Activated T-helper 1 cell treated with anti-CD3 and anti-CD28 coated beads, Interleukin-12 subunit alpha, Interleukin-12 subunit beta, Interleukin-2, Interleukin-4 antibody, amounts not matched to agents 30 ng/mL and 10 ng/mL and 1 ng/mL, durations not matched to agents 14 hours and 24 hours and 36 hours (primary cell): ENCODE measurements at regions not wholly inside any gene's neighbourhood (a gene's known extent, or its start where the extent isn't known, plus 50 kb on each side); places are given as distances from the start of the nearest gene placed in this dataset.

Experiments used
- DNase-seq: peaks from one replicate; pipeline ENCODE4 v3.0.0; 2021; ENCODE audit warnings: low spot score
- H3K27ac Mint-ChIP-seq: one replicate; pipeline ENCODE4 v1.8.0; 2021; ENCODE audit warnings: mild to moderate bottlenecking, mixed read lengths
- H3K27me3 Mint-ChIP-seq: one replicate; pipeline ENCODE4 v1.8.0; 2022; ENCODE audit warnings: mild to moderate bottlenecking, moderate library complexity, mixed read lengths; ENCODE audit not compliant: insufficient read depth
- H3K36me3 Mint-ChIP-seq: one replicate; pipeline ENCODE4 v1.8.0; 2021; ENCODE audit warnings: low read depth, mixed read lengths
- H3K4me1 Mint-ChIP-seq: one replicate; pipeline ENCODE4 v1.8.0; 2021; ENCODE audit warnings: low read depth, mixed read lengths
- H3K4me3 Mint-ChIP-seq: one replicate; pipeline ENCODE4 v1.8.0; 2021; ENCODE audit warnings: mild to moderate bottlenecking, moderate library complexity, mixed read lengths
- H3K9me3 Mint-ChIP-seq: one replicate; pipeline ENCODE4 v1.8.0; 2021; ENCODE audit warnings: mixed read lengths
- intact Hi-C: fragments of 100-400 bp; cut with micrococcal nuclease; formaldehyde crosslinking; loops from one replicate; pipeline ENCODE4 v1.15.1; 2024

GRCh38 chr18:49709347-49709690, 104.0 kb downstream of the ACAA2 start:
- Mint-ChIP-seq H3K4me1 (no peaks in the 10 kb centered on the region), H3K9me3 (no peaks in the 10 kb centered on the region), H3K36me3 (no peaks in the 10 kb centered on the region), H3K27ac (no peak overlapping the region), H3K27me3 (peaks cover 17% of the 10 kb centered on the region), H3K4me3 (no peak overlapping the region)
- no peak for DNase-seq
- intact Hi-C loops: no loop called here

- Mint-ChIP-seq H3K4me1 (no peaks in the 10 kb centered on the region), H3K27me3 (peaks cover 17% of the 10 kb centered on the region), H3K27ac (no peak overlapping the region), H3K36me3 (no peaks in the 10 kb centered on the region), H3K4me3 (no peak overlapping the region), H3K9me3 (no peaks in the 10 kb centered on the region)
- intact Hi-C loops: no loop called here
- DNase-seq: no peak
These were observed 104.5 kb downstream of the ACAA2 start for GRCh38 chr18:49708662-49709346.

- no peaks in the 10 kb centered on the region for H3K36me3 Mint-ChIP-seq
- intact Hi-C loops: no loop called here
- no peak overlapping the region for H3K27ac Mint-ChIP-seq
- peaks cover 9% of the 10 kb centered on the region for H3K27me3 Mint-ChIP-seq
- H3K4me1 Mint-ChIP-seq: no peaks in the 10 kb centered on the region
- no peak for DNase-seq
- no peaks in the 10 kb centered on the region for H3K9me3 Mint-ChIP-seq
- no peak overlapping the region for H3K4me3 Mint-ChIP-seq
These were observed 105.7 kb downstream of the ACAA2 start for GRCh38 chr18:49707599-49707998.

- DNase-seq: no peak
- H3K4me3 Mint-ChIP-seq: no peak overlapping the region
- peaks cover 3% of the 10 kb centered on the region for H3K27me3 Mint-ChIP-seq
- H3K9me3 Mint-ChIP-seq: no peaks in the 10 kb centered on the region
- intact Hi-C loops: no loop called here
- no peaks in the 10 kb centered on the region for H3K4me1 Mint-ChIP-seq
- no peaks in the 10 kb centered on the region for H3K36me3 Mint-ChIP-seq
- H3K27ac Mint-ChIP-seq: no peak overlapping the region
These were observed 109.0 kb downstream of the ACAA2 start for GRCh38 chr18:49704334-49704733.

- peaks cover 10% of the 10 kb centered on the region for H3K27me3 Mint-ChIP-seq
- no peaks in the 10 kb centered on the region for H3K36me3 Mint-ChIP-seq
- H3K9me3 Mint-ChIP-seq: no peaks in the 10 kb centered on the region
- no peak overlapping the region for H3K27ac Mint-ChIP-seq
- H3K4me3 Mint-ChIP-seq: no peak overlapping the region
- intact Hi-C loops: no loop called here
- DNase-seq: no peak
- no peaks in the 10 kb centered on the region for H3K4me1 Mint-ChIP-seq
These were observed 112.1 kb downstream of the ACAA2 start for GRCh38 chr18:49701190-49701589.

GRCh38 chr18:49699303-49699702, 114.0 kb downstream of the ACAA2 start:
- Mint-ChIP-seq H3K4me3 (no peak overlapping the region), H3K9me3 (no peaks in the 10 kb centered on the region), H3K36me3 (no peaks in the 10 kb centered on the region), H3K27ac (no peak overlapping the region), H3K4me1 (no peaks in the 10 kb centered on the region), H3K27me3 (peaks cover 13% of the 10 kb centered on the region)
- DNase-seq: no peak
- intact Hi-C loops: no loop called here

GRCh38 chr18:49698525-49699025, 114.8 kb downstream of the ACAA2 start:
- Mint-ChIP-seq H3K27me3 (peaks cover 13% of the 10 kb centered on the region), H3K27ac (no peak overlapping the region), H3K9me3 (no peaks in the 10 kb centered on the region), H3K36me3 (no peaks in the 10 kb centered on the region), H3K4me3 (no peak overlapping the region), H3K4me1 (no peaks in the 10 kb centered on the region)
- no peak for DNase-seq
- intact Hi-C loops: no loop called here

GRCh38 chr18:49697757-49698524, 115.4 kb downstream of the ACAA2 start:
- intact Hi-C loops: no loop called here
- Mint-ChIP-seq H3K27ac (no peak overlapping the region), H3K4me1 (no peaks in the 10 kb centered on the region), H3K36me3 (no peaks in the 10 kb centered on the region), H3K27me3 (peaks cover 13% of the 10 kb centered on the region), H3K9me3 (no peaks in the 10 kb centered on the region), H3K4me3 (no peak overlapping the region)
- DNase-seq: no peak

- intact Hi-C loops: no loop called here
- Mint-ChIP-seq H3K4me3 (no peak overlapping the region), H3K36me3 (no peaks in the 10 kb centered on the region), H3K27ac (no peak overlapping the region), H3K9me3 (no peaks in the 10 kb centered on the region), H3K4me1 (no peaks in the 10 kb centered on the region), H3K27me3 (peaks cover 13% of the 10 kb centered on the region)
- no peak for DNase-seq
These were observed 116.3 kb downstream of the ACAA2 start for GRCh38 chr18:49697049-49697448.

GRCh38 chr18:49694402-49694801, 118.9 kb downstream of the ACAA2 start:
- Mint-ChIP-seq H3K4me1 (peaks cover 7% of the 10 kb centered on the region), H3K27me3 (peaks cover 13% of the 10 kb centered on the region)
- intact Hi-C loops: no loop called here

GRCh38 chr18:49693717-49694005, 119.7 kb downstream of the ACAA2 start:
- intact Hi-C loops: no loop called here
- DNase-seq: no peak

More at GRCh38 chr18:49694402-49694801, 118.9 kb downstream of the ACAA2 start:
- no peak for DNase-seq
- H3K9me3 Mint-ChIP-seq: no peaks in the 10 kb centered on the region
- no peaks in the 10 kb centered on the region for H3K36me3 Mint-ChIP-seq
- no peak overlapping the region for H3K4me3 Mint-ChIP-seq
- H3K27ac Mint-ChIP-seq: no peak overlapping the region

GRCh38 chr18:49692906-49693716, 120.2 kb downstream of the ACAA2 start:
- peaks cover 13% of the 10 kb centered on the region for H3K27me3 Mint-ChIP-seq
- no peak overlapping the region for H3K27ac Mint-ChIP-seq
- no peak overlapping the region for H3K4me3 Mint-ChIP-seq
- no peaks in the 10 kb centered on the region for H3K36me3 Mint-ChIP-seq
- intact Hi-C loops: no loop called here
- no peaks in the 10 kb centered on the region for H3K9me3 Mint-ChIP-seq
- peaks cover 7% of the 10 kb centered on the region for H3K4me1 Mint-ChIP-seq
- no peak for DNase-seq

More at GRCh38 chr18:49693717-49694005, 119.7 kb downstream of the ACAA2 start:
- no peaks in the 10 kb centered on the region for H3K36me3 Mint-ChIP-seq
- H3K4me3 Mint-ChIP-seq: no peak overlapping the region
- H3K9me3 Mint-ChIP-seq: no peaks in the 10 kb centered on the region
- peaks cover 7% of the 10 kb centered on the region for H3K4me1 Mint-ChIP-seq
- H3K27me3 Mint-ChIP-seq: peaks cover 13% of the 10 kb centered on the region
- no peak overlapping the region for H3K27ac Mint-ChIP-seq

GRCh38 chr18:49691177-49691608, 122.1 kb downstream of the ACAA2 start:
- H3K36me3 Mint-ChIP-seq: no peaks in the 10 kb centered on the region
- H3K9me3 Mint-ChIP-seq: no peaks in the 10 kb centered on the region
- peaks cover 7% of the 10 kb centered on the region for H3K4me1 Mint-ChIP-seq
- DNase-seq: no peak
- intact Hi-C loops: no loop called here
- peaks cover 6% of the 10 kb centered on the region for H3K27me3 Mint-ChIP-seq
- no peak overlapping the region for H3K27ac Mint-ChIP-seq
- no peak overlapping the region for H3K4me3 Mint-ChIP-seq
